ENCODE measurements at regions not wholly inside any gene's neighbourhood (a gene's known extent, or its start where the extent isn't known, plus 50 kb on each side); places are given as distances from the start of the nearest gene placed in this dataset.

GRCh38 chr4:32890398-32890797 lies 2170.2 kb downstream of the PCDH7 start:
- Histone ChIP-seq H3K36me3 (ENCODE audit: control insufficient read depth, insufficient read depth, low read length) (no peaks in the 10 kb centered on the region), H3K4me3 (ENCODE audit: low read depth, low read length) (no peak overlapping the region), H3K27me3 (ENCODE audit: control insufficient read depth, insufficient read depth, low read length) (no peaks in the 10 kb centered on the region)
- no peak for DNase-seq (ENCODE audit: low read depth)
- TF ChIP-seq, protein P1, sequence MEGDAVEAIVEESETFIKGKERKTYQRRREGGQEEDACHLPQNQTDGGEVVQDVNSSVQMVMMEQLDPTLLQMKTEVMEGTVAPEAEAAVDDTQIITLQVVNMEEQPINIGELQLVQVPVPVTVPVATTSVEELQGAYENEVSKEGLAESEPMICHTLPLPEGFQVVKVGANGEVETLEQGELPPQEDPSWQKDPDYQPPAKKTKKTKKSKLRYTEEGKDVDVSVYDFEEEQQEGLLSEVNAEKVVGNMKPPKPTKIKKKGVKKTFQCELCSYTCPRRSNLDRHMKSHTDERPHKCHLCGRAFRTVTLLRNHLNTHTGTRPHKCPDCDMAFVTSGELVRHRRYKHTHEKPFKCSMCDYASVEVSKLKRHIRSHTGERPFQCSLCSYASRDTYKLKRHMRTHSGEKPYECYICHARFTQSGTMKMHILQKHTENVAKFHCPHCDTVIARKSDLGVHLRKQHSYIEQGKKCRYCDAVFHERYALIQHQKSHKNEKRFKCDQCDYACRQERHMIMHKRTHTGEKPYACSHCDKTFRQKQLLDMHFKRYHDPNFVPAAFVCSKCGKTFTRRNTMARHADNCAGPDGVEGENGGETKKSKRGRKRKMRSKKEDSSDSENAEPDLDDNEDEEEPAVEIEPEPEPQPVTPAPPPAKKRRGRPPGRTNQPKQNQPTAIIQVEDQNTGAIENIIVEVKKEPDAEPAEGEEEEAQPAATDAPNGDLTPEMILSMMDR (IDR thresholded peaks at IDR 0.05; ENCODE audit: insufficient read depth, low read length, poor library complexity, severe bottlenecking), result no peak

DNA sequence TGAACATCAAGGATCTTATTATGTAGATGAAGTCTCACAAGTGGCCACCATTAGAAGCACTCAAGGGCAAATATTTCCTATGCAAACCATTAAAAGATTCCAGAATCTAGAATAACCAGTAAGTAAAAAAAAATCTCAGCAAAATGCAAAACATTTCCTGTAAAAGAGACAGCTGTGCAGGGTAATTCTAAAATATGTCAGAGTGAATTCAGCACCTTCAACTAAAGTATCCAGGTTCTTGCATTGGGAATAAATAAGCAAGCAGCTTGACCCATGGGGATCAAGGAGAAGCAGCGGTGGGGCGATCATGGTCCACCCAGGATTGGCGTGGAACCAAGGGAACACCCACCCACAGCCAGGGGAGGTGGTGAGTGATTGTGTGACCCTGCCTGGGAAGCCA lies 2188.9 kb downstream of the PCDH7 start:
- TF ChIP-seq, protein P1 (IDR thresholded peaks at IDR 0.05; ENCODE audit: insufficient read depth, low read length, poor library complexity, severe bottlenecking), result no peak
- Histone ChIP-seq H3K4me3 (ENCODE audit: low read depth, low read length) (no peak overlapping the region), H3K36me3 (ENCODE audit: control insufficient read depth, insufficient read depth, low read length) (no peaks in the 10 kb centered on the region), H3K27me3 (ENCODE audit: control insufficient read depth, insufficient read depth, low read length) (no peaks in the 10 kb centered on the region)
- DNase-seq (ENCODE audit: low read depth), result no peak

DNA sequence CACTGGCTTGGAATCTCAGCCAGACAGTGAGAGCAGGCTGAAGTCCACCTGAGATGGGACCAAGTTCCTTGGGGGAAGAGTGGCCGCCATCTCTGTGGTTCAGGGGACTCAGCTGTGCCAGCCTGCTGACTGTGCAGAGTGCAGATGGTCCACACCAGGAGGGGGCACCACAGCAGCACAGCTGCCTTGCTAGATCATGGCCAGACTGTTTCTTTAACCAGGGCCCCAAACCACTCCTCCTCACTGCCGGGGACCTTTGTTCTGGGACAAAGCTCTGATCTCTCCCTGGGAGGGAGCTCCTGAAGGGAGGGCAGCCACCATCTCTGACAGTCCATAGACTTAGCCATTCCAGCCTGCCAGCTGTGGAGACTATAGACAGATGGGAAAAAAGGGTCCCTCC lies 2189.6 kb downstream of the PCDH7 start:
- Histone ChIP-seq H3K36me3 (ENCODE audit: control insufficient read depth, insufficient read depth, low read length) (no peaks in the 10 kb centered on the region), H3K4me3 (ENCODE audit: low read depth, low read length) (no peak overlapping the region), H3K27me3 (ENCODE audit: control insufficient read depth, insufficient read depth, low read length) (no peaks in the 10 kb centered on the region)
- no peak for DNase-seq (ENCODE audit: low read depth)
- TF ChIP-seq, protein P1 (IDR thresholded peaks at IDR 0.05; ENCODE audit: insufficient read depth, low read length, poor library complexity, severe bottlenecking), result no peak

- H3K36me3 ChIP-seq (ENCODE audit: control insufficient read depth, insufficient read depth, low read length), result no peaks in the 10 kb centered on the region
- H3K27me3 ChIP-seq (ENCODE audit: control insufficient read depth, insufficient read depth, low read length), result no peaks in the 10 kb centered on the region
- TF ChIP-seq, protein P1 (IDR thresholded peaks at IDR 0.05; ENCODE audit: insufficient read depth, low read length, poor library complexity, severe bottlenecking), result no peak
- H3K4me3 ChIP-seq (ENCODE audit: low read depth, low read length), result no peak overlapping the region
- DNase-seq (ENCODE audit: low read depth), result no peak
Observed at GRCh38 chr4:32917586-32917985, 2197.4 kb downstream of the PCDH7 start.

- Histone ChIP-seq H3K4me3 (ENCODE audit: low read depth, low read length) (no peak overlapping the region), H3K36me3 (ENCODE audit: control insufficient read depth, insufficient read depth, low read length) (no peaks in the 10 kb centered on the region), H3K27me3 (ENCODE audit: control insufficient read depth, insufficient read depth, low read length) (no peaks in the 10 kb centered on the region)
- no peak for DNase-seq (ENCODE audit: low read depth)
- TF ChIP-seq, protein P1 (IDR thresholded peaks at IDR 0.05; ENCODE audit: insufficient read depth, low read length, poor library complexity, severe bottlenecking), result no peak
Observed at GRCh38 chr4:32929796-32930699, 2209.9 kb downstream of the PCDH7 start.

GRCh38 chr4:32930700-32931099 lies 2210.5 kb downstream of the PCDH7 start:
- TF ChIP-seq, protein P1 (IDR thresholded peaks at IDR 0.05; ENCODE audit: insufficient read depth, low read length, poor library complexity, severe bottlenecking), result no peak
- H3K27me3 ChIP-seq (ENCODE audit: control insufficient read depth, insufficient read depth, low read length), result no peaks in the 10 kb centered on the region
- no peak for DNase-seq (ENCODE audit: low read depth)
- no peak overlapping the region for H3K4me3 ChIP-seq (ENCODE audit: low read depth, low read length)
- H3K36me3 ChIP-seq (ENCODE audit: control insufficient read depth, insufficient read depth, low read length), result no peaks in the 10 kb centered on the region

Measured in kidney epithelial cell (primary cell).